ENCODE measurements at regions not wholly inside any gene's neighbourhood (a gene's known extent, or its start where the extent isn't known, plus 50 kb on each side); places are given as distances from the start of the nearest gene placed in this dataset.

DNA sequence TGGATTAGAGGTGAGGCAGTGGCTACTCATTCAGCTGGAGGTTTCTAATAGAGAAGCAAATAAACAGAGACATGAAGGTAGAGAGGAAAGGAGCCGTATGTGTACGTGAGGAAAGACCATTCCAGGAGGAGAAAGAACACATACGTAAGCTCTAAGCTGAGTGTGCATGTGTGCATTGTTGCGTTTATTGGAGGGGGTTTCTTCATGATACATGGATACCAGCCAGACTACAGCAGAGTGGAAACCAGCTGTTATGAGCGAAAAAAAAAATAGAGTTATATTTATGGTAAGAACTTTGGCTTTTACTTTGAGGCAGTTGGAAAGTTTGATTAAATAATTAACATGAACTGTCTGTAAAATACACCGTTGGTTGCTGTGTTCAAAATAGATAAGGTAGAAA lies 173.4 kb upstream of the RGS18 start:
- TF ChIP-seq POLR2AphosphoS5 (IDR thresholded peaks at IDR 0.05) = no peak
- TF ChIP-seq, protein P1, sequence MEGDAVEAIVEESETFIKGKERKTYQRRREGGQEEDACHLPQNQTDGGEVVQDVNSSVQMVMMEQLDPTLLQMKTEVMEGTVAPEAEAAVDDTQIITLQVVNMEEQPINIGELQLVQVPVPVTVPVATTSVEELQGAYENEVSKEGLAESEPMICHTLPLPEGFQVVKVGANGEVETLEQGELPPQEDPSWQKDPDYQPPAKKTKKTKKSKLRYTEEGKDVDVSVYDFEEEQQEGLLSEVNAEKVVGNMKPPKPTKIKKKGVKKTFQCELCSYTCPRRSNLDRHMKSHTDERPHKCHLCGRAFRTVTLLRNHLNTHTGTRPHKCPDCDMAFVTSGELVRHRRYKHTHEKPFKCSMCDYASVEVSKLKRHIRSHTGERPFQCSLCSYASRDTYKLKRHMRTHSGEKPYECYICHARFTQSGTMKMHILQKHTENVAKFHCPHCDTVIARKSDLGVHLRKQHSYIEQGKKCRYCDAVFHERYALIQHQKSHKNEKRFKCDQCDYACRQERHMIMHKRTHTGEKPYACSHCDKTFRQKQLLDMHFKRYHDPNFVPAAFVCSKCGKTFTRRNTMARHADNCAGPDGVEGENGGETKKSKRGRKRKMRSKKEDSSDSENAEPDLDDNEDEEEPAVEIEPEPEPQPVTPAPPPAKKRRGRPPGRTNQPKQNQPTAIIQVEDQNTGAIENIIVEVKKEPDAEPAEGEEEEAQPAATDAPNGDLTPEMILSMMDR (IDR thresholded peaks at IDR 0.05) = no peak
- no peak for TF ChIP-seq POLR2A (IDR thresholded peaks at IDR 0.05)
- TF ChIP-seq EP300 (IDR thresholded peaks at IDR 0.05) = no peak
